NCI-H2196 (cell line): ENCODE measurements at regions not wholly inside any gene's neighbourhood (a gene's known extent, or its start where the extent isn't known, plus 50 kb on each side); places are given as distances from the start of the nearest gene placed in this dataset.

Experiments used
- DNase-seq: peaks from one replicate; lab custom pipeline; 2025; ENCODE audit not compliant: unreplicated experiment; lab: John Stamatoyannopoulos, UW

GRCh38 chr2:41446266-41446665 lies 601.6 kb upstream of the PKDCC start:
- DNase-seq: no peak

DNA sequence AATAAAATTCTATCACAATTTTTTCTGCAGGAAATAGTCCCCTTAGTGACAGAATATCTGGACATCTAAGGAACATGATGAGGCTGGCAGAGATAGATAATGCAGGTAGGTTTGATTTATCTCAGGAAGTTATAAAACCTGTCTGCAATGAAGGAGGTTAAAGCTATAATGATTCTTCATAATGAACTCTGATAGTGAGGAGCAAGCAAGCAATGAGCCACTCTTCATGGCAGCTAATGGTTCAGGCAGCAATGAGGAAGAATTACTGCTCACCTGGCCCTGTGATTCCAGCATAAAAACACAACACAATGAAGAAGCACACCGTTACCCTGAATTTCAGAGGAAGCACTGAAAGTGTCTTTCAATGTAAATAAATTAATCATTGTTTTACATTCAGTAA lies 599.6 kb upstream of the PKDCC start:
- DNase-seq: no peak

DNA sequence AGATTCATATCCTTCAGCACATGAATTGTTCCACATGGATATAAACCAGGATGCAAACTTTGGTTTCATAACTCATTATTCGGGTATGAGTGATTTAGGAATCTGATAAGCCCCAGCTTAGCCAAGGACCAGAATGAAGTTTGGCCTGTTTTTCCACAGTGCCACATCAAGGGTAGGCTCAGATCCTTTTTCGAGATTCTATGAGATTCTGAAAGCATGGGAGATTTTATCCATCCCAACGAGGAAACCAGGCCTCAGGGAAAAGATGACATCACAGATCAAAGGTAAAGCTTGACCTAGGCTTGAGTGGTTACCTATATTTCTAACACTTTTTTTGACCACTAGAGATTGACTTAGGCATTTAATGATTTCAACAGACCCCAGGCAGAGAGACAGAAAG lies 590.8 kb upstream of the PKDCC start:
- DNase-seq: no peak

GRCh38 chr2:41460661-41461060 lies 587.2 kb upstream of the PKDCC start:
- no peak for DNase-seq

- no peak for DNase-seq
These were observed 583.4 kb upstream of the PKDCC start for GRCh38 chr2:41464395-41464794.

DNA sequence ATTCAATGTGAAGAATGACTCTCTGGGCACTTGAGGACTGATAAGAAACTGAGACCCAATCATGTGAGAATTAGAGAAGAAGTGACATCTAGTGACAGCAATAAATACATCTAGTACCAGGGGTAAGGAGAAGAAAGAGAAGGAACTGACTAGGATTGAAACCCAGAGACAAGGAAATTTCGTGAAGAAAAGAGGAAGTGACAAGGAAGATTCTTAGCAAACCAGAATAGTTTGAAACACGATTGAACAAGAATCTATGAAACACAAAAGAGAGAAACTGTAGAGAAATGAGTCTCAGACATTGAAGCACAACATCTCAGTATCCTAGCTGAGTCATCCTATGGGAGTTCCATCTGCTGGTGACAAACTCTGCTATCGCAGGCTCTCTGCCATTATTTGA lies 571.9 kb upstream of the PKDCC start:
- no peak for DNase-seq

DNA sequence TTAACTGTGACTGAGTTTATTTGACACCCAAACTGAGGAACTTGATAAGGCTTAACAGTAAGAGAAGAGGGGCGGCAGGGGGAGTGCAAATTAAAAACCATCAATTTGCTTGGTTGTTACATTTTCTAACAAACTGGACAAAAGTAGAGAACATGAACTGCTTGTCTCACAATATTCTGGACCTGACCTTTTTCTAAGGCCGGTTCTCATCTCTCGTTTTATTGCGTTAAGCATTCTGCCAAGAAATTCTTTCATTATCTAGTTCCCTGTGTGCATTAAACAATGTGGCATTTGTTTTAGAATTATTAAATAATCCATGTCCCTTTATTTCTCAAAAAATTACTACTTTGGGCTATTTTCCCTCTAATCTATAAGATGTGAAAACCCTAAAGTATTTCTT lies 565.2 kb upstream of the PKDCC start:
- DNase-seq: no peak

DNA sequence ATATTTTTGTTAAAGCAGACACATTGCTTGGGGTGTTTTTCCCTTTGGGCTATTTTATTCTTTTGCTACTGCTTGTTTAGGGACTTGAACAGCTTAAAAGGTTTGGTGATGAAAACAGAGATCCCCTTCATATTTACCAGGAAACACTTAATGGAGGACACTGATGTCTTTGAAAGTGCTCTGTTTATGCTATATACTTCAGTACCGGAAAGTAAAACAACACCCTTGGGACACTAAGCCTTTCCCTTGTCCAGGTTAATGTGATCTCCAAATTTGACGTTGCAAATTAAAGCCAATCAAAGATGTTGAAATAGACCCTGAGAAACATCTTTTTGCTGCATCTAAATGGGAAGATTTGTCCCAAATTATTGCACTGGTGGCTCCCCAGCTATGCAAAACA lies 564.6 kb upstream of the PKDCC start:
- DNase-seq: no peak

DNA sequence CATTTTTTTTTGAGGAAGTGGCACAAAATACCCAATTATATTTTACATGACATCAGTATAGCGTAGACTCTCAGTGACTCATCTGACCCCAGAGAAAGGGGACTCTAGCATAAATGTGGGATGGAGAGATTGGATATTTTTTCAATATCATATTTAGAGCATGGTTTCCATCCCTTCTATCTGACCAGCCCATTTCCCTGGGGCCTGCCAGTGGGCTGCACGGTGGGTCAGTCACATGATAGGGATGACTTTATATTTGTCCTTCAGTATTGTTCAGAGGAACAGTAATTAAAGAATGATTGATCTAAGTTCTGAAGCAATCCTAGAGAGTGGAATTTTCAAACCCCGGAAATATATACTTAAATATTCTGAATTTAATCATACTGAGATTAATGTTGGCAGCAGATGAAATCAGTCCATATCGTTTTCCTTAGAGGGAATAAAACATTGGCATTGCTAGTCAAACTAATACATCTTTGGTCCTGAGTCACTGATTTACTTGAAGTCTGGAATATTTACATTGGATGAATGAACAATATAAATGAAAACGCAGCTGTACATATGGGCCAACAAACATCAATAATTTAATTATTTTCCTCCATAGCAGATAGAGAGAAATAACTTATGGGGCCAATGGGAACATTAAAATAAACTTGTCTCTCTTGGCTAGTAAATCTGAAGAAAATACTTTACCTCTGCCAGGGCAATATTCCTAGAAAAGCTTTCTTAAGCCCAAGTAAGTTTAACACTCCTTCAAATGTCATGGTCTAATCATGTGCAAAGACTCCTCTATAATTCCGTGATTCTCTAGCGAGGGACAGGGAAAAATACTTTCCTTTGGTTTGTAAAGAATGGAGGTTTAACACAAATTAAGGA lies 563.6 kb upstream of the PKDCC start:
- DNase-seq: no peak

DNA sequence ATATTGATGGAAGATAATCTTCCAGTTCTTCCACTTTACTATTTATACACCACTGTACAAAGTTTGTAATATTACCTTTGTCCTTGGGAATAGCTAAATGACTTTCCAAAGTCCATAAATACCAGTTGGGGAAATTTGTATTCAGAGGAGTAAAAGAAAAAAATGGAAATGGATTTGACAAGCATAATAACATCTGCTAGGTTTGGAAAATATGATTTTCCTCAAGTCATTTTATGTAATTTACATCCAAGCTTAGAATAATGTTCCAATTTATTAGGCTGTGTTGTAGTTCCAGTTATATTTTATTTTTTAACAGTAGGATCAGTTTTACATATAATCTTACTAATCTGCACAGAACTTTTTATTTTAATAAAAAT lies 563.0 kb upstream of the PKDCC start:
- DNase-seq: no peak

DNA sequence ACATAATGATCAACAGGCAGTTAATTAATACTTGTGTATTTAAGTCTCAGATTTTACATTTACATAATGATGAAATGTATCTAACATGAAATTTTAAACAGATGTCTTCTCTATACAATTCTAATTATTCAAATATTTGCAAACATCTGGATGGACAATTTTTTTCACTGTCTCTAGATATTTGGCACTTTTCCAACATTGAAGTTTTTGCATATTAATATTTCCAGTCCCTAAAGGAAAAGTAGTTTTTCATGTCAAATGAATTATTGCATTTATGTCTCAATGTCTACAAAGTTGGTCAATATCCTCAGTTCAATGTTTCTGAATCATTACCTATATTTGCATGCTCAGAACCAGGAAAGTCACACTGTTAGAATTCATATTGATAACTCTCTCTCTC lies 560.9 kb upstream of the PKDCC start:
- DNase-seq: no peak

GRCh38 chr2:41488888-41489287 lies 558.9 kb upstream of the PKDCC start:
- DNase-seq: no peak

GRCh38 chr2:41489638-41490037 lies 558.2 kb upstream of the PKDCC start:
- DNase-seq: no peak

DNA sequence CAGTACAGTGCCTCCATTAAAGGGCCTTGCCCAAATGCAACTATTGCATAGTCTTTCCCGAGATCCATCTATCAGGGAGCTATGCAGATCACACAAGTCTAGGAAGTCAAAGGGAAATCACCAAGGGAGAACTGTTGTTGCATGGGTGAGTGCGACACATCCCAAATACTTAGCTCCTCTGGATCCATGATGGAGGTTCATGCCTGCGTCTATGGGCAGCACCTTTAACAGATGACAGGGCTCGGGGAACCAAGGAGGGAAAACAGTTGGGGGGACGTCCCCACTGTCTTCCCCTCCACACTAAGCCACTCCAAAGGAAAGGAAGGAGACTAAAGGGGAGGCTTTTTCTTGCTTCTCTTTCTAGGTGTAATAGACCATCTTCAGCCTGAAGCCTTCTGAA lies 552.8 kb upstream of the PKDCC start:
- no peak for DNase-seq

DNA sequence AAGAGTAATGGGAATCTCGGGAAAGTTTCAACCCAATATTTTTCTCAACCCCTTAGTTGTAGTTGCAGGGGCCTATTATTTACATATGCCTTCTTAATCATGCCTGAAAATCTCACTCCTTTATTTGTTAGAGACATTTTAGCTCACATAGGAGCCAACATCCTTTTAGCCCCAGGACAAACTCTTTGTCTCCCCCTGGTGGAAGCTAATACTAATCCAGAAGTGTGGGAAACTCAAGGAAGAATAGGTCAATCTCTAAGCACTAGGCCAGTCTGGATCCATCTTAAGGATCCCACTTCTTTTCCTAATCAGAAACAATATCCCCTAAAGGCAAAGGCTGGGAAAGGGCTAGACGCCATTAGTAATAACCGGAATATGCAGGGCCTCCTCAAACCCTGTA lies 550.9 kb upstream of the PKDCC start:
- DNase-seq: no peak

- DNase-seq: no peak
These were observed 549.0 kb upstream of the PKDCC start for GRCh38 chr2:41498781-41499180.

DNA sequence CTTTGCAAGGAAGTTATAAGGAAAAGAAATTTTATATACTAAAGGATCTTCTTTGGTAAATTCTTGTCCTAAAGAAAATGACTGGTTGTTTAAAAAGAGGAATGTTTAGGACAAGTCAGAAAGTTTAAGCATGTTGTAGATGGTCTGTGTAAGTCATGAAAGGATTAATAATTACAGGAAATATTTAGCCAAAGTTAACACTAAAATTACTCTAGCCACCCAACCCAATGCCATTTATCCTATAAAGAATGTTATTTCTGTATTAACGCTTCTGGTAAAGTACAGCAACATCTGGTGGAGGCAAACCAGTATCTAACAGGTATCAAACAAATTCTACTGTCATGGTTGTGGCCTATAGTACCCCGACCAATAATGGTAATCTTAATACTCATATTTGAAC lies 546.9 kb upstream of the PKDCC start:
- DNase-seq: no peak

DNA sequence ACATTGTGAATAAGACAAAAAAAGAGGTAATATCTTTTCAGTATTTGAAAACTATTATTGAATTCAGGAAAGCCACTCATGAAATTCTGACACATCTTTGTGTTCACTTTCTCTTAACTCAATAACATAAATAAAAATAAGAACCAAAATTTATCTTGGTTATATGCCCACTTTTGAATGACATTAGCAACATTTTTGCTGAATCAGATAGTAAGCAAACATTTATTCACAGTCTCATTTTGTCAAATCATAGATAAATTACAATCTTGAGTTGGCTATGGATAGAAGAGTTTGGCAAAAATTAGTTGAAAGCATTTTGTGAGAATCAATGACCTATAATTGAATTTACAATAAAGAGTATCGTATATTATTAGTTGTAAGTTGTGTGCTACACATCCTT lies 545.1 kb upstream of the PKDCC start:
- DNase-seq: no peak

DNA sequence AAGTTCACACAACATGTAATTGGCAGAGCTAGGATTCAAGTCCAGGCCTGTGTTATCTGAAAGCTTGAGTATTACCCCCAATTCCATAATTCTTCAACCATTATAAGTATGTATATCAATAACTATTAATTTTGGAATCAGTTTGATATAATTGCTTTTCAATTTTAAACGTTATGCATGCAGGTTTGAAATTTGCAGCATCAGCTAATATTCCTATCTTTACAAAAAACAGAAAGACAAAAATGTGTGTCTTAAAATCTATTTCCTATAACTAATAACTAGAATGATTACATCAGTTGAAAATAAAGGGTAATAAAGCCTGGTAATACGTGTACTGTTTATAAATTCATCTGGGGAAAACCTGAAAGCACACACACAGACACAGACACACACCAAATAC lies 543.3 kb upstream of the PKDCC start:
- no peak for DNase-seq

GRCh38 chr2:41510108-41510507 lies 537.7 kb upstream of the PKDCC start:
- DNase-seq: no peak

DNA sequence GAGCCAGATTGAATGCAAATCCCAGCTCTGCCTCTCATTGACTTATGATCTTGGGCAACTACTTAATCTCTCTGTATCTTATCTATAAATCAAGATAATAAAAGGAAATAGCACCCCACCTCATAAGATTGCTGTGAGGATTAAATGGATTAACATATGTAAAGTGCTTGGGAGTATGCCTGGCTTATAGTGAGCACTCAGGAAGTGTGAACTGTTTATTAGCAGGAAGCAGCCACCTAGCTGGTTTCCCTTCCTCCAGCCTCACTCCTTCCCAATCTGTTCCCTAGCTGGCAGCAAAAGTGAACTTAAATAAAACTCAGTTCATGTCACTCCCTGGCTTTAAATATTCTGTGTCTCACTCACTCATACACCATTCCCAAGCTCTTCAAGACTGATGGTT lies 526.6 kb upstream of the PKDCC start:
- DNase-seq: no peak

- no peak for DNase-seq
These were observed 520.1 kb upstream of the PKDCC start for GRCh38 chr2:41527525-41528323.
